ENCODE measurements at regions not wholly inside any gene's neighbourhood (a gene's known extent, or its start where the extent isn't known, plus 50 kb on each side); places are given as distances from the start of the nearest gene placed in this dataset.

GRCh38 chr16:52611817-52612673 is 65.1 kb upstream of the TOX3 start:
- no peak for DNase-seq (ENCODE audit: low read depth, low spot score)

GRCh38 chr16:52603015-52603414 is 56.1 kb upstream of the TOX3 start:
- no peak for DNase-seq (ENCODE audit: low read depth, low spot score)
- Histone ChIP-seq H3K27ac (no peak overlapping the region), H3K9me3 (ENCODE audit: low read depth, low read length) (no peaks in the 10 kb centered on the region), H3K4me3 (no peak overlapping the region), H3K36me3 (ENCODE audit: insufficient read depth, low read length) (no peaks in the 10 kb centered on the region), H3K9ac (ENCODE audit: insufficient read length) (no peak overlapping the region)
- TF ChIP-seq FOXP2 (optimal IDR thresholded peaks at IDR 0.05; ENCODE audit: control extremely low read depth, extremely low read length, insufficient read depth), result no peak
- TF ChIP-seq POLR2AphosphoS5 (IDR thresholded peaks at IDR 0.05; ENCODE audit: borderline replicate concordance, low read depth, low read length), result no peak
- TF ChIP-seq EZH2 (IDR thresholded peaks at IDR 0.05), result no peak

More at GRCh38 chr16:52611817-52612673, 65.1 kb upstream of the TOX3 start:
- Histone ChIP-seq H3K36me3 (ENCODE audit: insufficient read depth, low read length) (no peaks in the 10 kb centered on the region), H3K27ac (no peak overlapping the region), H3K9ac (ENCODE audit: insufficient read length) (no peak overlapping the region), H3K4me3 (no peak overlapping the region), H3K9me3 (ENCODE audit: low read depth, low read length) (no peaks in the 10 kb centered on the region)
- TF ChIP-seq FOXP2 (optimal IDR thresholded peaks at IDR 0.05; ENCODE audit: control extremely low read depth, extremely low read length, insufficient read depth), result no peak
- TF ChIP-seq EZH2 (IDR thresholded peaks at IDR 0.05), result no peak
- no peak for TF ChIP-seq POLR2AphosphoS5 (IDR thresholded peaks at IDR 0.05; ENCODE audit: borderline replicate concordance, low read depth, low read length)

GRCh38 chr16:52597772-52598483 is 51.0 kb upstream of the TOX3 start:
- no peaks in the 10 kb centered on the region for H3K36me3 ChIP-seq (ENCODE audit: insufficient read depth, low read length)
- no peak for DNase-seq (ENCODE audit: low read depth, low spot score)
- no peaks in the 10 kb centered on the region for H3K9me3 ChIP-seq (ENCODE audit: low read depth, low read length)
- H3K4me3 ChIP-seq, result no peak overlapping the region
- TF ChIP-seq EZH2 (IDR thresholded peaks at IDR 0.05) (no peak), FOXP2 (optimal IDR thresholded peaks at IDR 0.05; ENCODE audit: control extremely low read depth, extremely low read length, insufficient read depth) (no peak), POLR2AphosphoS5 (IDR thresholded peaks at IDR 0.05; ENCODE audit: borderline replicate concordance, low read depth, low read length) (no peak)
- H3K27ac ChIP-seq, result no peak overlapping the region
- H3K9ac ChIP-seq (ENCODE audit: insufficient read length), result no peak overlapping the region

- H3K4me3 ChIP-seq, result no peak overlapping the region
- no peak overlapping the region for H3K27ac ChIP-seq
- no peaks in the 10 kb centered on the region for H3K36me3 ChIP-seq (ENCODE audit: insufficient read depth, low read length)
- no peak for TF ChIP-seq FOXP2 (optimal IDR thresholded peaks at IDR 0.05; ENCODE audit: control extremely low read depth, extremely low read length, insufficient read depth)
- TF ChIP-seq POLR2AphosphoS5 (IDR thresholded peaks at IDR 0.05; ENCODE audit: borderline replicate concordance, low read depth, low read length), result no peak
- no peak for TF ChIP-seq EZH2 (IDR thresholded peaks at IDR 0.05)
- no peak overlapping the region for H3K9ac ChIP-seq (ENCODE audit: insufficient read length)
- H3K9me3 ChIP-seq (ENCODE audit: low read depth, low read length), result no peaks in the 10 kb centered on the region
- DNase-seq (ENCODE audit: low read depth, low spot score), result no peak
Measured at GRCh38 chr16:52597073-52597771, 50.3 kb upstream of the TOX3 start.
